ENCODE measurements at regions not wholly inside any gene's neighbourhood (a gene's known extent, or its start where the extent isn't known, plus 50 kb on each side); places are given as distances from the start of the nearest gene placed in this dataset.
A peak's percentile ranks its signal among the peaks of the same experiment; 100 is the strongest.

DNA sequence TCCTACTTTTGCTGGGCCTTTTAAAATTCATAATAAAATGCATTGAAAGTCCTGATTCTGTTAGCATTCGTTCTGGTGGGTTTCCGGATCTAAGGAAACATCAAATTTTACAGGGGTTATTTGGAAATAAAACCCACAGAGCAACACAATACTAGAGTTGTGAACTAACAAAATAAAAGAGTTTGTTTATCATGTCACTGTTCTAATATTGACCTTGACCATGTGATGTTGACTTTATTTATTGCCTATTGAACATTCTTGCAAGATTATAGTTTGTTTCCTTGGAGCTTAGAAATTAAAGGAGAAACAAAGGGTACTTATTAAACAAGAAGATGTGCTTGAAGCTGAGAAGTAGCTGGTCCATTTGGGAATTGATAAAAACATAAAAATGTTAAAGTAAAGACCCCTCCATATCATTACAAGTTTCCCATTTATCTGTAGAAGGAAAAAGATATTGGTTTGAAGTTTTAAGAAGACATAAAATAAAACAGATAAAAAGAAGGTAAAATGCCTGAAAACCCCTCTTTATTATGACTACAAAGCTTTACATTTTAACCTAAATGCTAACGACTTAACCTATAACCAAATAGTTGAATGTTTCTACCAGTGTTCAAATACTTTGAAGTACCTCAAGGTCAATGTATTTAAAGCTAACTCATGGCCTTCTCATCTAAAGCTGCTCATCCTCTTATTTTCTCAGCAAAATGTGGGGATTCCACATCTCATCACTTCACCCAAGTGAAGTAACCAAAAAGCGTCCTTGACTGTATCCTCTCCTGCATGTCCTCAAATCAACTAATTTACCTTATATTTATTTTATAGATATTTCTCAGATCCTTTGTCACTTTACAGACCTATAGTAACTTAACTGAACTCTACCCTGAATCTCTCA is 179.6 kb downstream of the GASK1B start:
- H3K4me3 ChIP-seq (replicated peaks; ENCODE audit: insufficient read depth, low read length) = no peak overlapping the region
- no peaks in the 10 kb centered on the region for H3K27me3 ChIP-seq (ENCODE audit: insufficient read depth, poor library complexity, severe bottlenecking)
- H3K27ac ChIP-seq (replicated peaks) = no peak overlapping the region
- TF ChIP-seq CTCF (IDR thresholded peaks at IDR 0.05; ENCODE audit: insufficient read depth, low read length) (no peak), POLR2AphosphoS5 (IDR thresholded peaks at IDR 0.05; ENCODE audit: low read depth) (no peak), SPI1 (IDR thresholded peaks at IDR 0.05; ENCODE audit: borderline replicate concordance, low read depth) (no peak), GABPA (IDR thresholded peaks at IDR 0.05; ENCODE audit: low read depth) (no peak), REST (IDR thresholded peaks at IDR 0.05; ENCODE audit: insufficient replicate concordance, low read depth) (no peak)
- DNase-seq (ENCODE audit: low read depth in 1 of 2, low spot score in 1 of 2) = no peak

DNA sequence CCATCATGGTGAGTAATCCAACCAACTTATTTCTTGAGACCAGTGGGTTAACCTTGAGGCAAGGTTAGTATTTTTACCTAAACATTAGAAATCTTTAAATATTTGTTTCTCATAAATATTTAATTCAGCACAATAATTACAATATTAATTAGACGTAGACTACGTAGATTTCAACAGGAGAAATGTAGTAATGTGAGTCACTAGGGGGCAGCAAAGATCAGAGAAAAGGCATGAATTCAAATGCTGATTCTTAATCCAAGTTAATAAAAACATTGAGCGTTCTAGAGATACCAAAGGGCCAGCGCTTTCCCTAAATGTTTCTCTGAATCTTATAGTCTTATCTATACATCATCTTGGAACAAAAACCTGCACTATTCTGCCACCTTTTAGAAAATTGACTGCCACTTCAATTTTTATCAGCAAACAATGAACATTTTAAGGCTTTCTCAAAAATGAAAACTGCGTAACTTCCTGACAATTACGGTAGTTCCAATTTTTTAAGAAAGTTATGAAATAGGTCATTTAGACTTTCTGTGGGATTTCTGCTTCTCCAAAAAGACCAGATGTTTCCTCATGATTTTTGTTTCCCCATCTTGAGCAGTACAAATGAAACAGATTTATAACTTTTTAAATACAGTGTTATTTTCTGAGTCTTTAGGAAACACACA is 180.7 kb downstream of the GASK1B start:
- peak; percentile 60 to 76 for DNase-seq (ENCODE audit: low read depth in 1 of 2, low spot score in 1 of 2)
- H3K27me3 ChIP-seq (ENCODE audit: insufficient read depth, poor library complexity, severe bottlenecking) = no peaks in the 10 kb centered on the region
- H3K4me3 ChIP-seq (replicated peaks; ENCODE audit: insufficient read depth, low read length) = peak overlapping the region; percentile 28
- peak overlapping the region; percentile 51 for H3K27ac ChIP-seq (replicated peaks)
- TF ChIP-seq POLR2AphosphoS5 (IDR thresholded peaks at IDR 0.05; ENCODE audit: low read depth) (peak; percentile 27; the same call in 1 of the 2 replicates), CTCF (IDR thresholded peaks at IDR 0.05; ENCODE audit: insufficient read depth, low read length) (peak; percentile 19), REST (IDR thresholded peaks at IDR 0.05; ENCODE audit: insufficient replicate concordance, low read depth) (no peak)

DNA sequence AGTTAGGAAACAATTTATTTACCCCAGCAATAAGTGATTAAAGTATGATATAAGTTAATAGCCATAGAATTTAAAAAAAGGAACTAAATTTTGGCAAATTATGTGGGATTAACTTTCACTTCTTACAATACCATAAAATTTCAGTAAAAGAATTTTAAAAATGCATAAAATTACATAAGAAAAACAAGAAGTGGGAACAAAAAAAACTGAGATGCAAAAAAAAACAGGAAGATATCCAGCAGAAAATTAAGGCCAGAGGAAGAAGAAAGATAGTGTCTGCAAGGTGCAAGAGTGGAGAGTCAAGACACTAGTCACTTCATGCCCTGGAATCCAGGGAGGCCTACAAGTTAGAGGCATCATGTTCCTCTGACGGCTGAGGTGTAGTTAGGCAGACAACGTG is 184.2 kb downstream of the GASK1B start:
- DNase-seq (ENCODE audit: low read depth in 1 of 2, low spot score in 1 of 2) = peak in 1 of 2 experiments; percentile 10
- Histone ChIP-seq H3K27me3 (ENCODE audit: insufficient read depth, poor library complexity, severe bottlenecking) (no peaks in the 10 kb centered on the region), H3K4me3 (replicated peaks; ENCODE audit: insufficient read depth, low read length) (no peak overlapping the region), H3K27ac (replicated peaks) (no peak overlapping the region)
- TF ChIP-seq REST (IDR thresholded peaks at IDR 0.05; ENCODE audit: insufficient replicate concordance, low read depth) (no peak), GABPA (IDR thresholded peaks at IDR 0.05; ENCODE audit: low read depth) (no peak), SPI1 (IDR thresholded peaks at IDR 0.05; ENCODE audit: borderline replicate concordance, low read depth) (peak; percentile 26; the same call in 1 of the 2 replicates), CTCF (IDR thresholded peaks at IDR 0.05; ENCODE audit: insufficient read depth, low read length) (no peak), POLR2AphosphoS5 (IDR thresholded peaks at IDR 0.05; ENCODE audit: low read depth) (no peak)

Data from HL-60 (cell line).